ENCODE measurements at regions not wholly inside any gene's neighbourhood (a gene's known extent, or its start where the extent isn't known, plus 50 kb on each side); places are given as distances from the start of the nearest gene placed in this dataset.
"Not testable (repeated sequence)": the region's sequence is repeated elsewhere in the genome, so short reads cannot be mapped to it uniquely, and the experiment has no call there.

- TF ChIP-seq POLR2AphosphoS5 (IDR thresholded peaks at IDR 0.05) (no peak), EP300 (IDR thresholded peaks at IDR 0.05; ENCODE audit: low read depth) (no peak)
- DNase-seq: no peak
- in situ Hi-C loops (cut with MboI; ENCODE audit: low pct_ligation_motif_present in 1 of 4, low pct_unique_long_range_greater_than_20kb in 1 of 4, low sequenced_read_pairs in 3 of 4) (no loop called here), intact Hi-C loops (cut with DNase I; ENCODE audit: low total_unique reads) (no loop called here)
- Histone ChIP-seq H3K4me3 (no peak overlapping the region), H3K36me3 (no peaks in the 10 kb centered on the region), H3K27ac (no peak overlapping the region), H3K27me3 (no peaks in the 10 kb centered on the region), H3K9me3 (no peaks in the 10 kb centered on the region), H3K4me1 (no peaks in the 10 kb centered on the region)
- 29 to 44% methylated on average over 7 of the region's 7 CpGs for WGBS, 2 donors (ENCODE audit: low coverage in 1 of 2)
These were observed 1349.3 kb downstream of the GRIK2 start for GRCh38 chr6:102742754-102743356.

- WGBS, 2 donors (ENCODE audit: low coverage in 1 of 2): 16 to 19% methylated on average over 4 of the region's 4 CpGs
- Histone ChIP-seq H3K27ac (no peak overlapping the region), H3K4me1 (no peaks in the 10 kb centered on the region), H3K9me3 (no peaks in the 10 kb centered on the region), H3K4me3 (no peak overlapping the region), H3K36me3 (no peaks in the 10 kb centered on the region), H3K27me3 (no peaks in the 10 kb centered on the region)
- in situ Hi-C loops (cut with MboI; ENCODE audit: low pct_ligation_motif_present in 1 of 4, low pct_unique_long_range_greater_than_20kb in 1 of 4, low sequenced_read_pairs in 3 of 4): no loop called here
- no peak for DNase-seq
- intact Hi-C loops (cut with DNase I; ENCODE audit: low total_unique reads): no loop called here
- TF ChIP-seq POLR2A (IDR thresholded peaks at IDR 0.05) (no peak), POLR2AphosphoS5 (IDR thresholded peaks at IDR 0.05) (no peak), EP300 (IDR thresholded peaks at IDR 0.05; ENCODE audit: low read depth) (no peak), CTCF (IDR thresholded peaks at IDR 0.05) (no peak)
These were observed 1348.5 kb downstream of the GRIK2 start for GRCh38 chr6:102742028-102742427.

- 71% methylated on average over 1 to 2 of the region's 2 CpGs for WGBS, 2 donors (ENCODE audit: low coverage in 1 of 2)
- Histone ChIP-seq H3K4me1 (no peaks in the 10 kb centered on the region), H3K27ac (no peak overlapping the region), H3K27me3 (no peaks in the 10 kb centered on the region), H3K9me3 (no peaks in the 10 kb centered on the region), H3K36me3 (no peaks in the 10 kb centered on the region), H3K4me3 (no peak overlapping the region)
- no peak for DNase-seq
- in situ Hi-C loops (cut with MboI; ENCODE audit: low pct_ligation_motif_present in 1 of 4, low pct_unique_long_range_greater_than_20kb in 1 of 4, low sequenced_read_pairs in 3 of 4): no loop called here
- intact Hi-C loops (cut with DNase I; ENCODE audit: low total_unique reads): no loop called here
- no peak for TF ChIP-seq CTCF (IDR thresholded peaks at IDR 0.05)
- TF ChIP-seq POLR2AphosphoS5 (IDR thresholded peaks at IDR 0.05): no peak
- TF ChIP-seq EP300 (IDR thresholded peaks at IDR 0.05; ENCODE audit: low read depth): no peak
- TF ChIP-seq POLR2A (IDR thresholded peaks at IDR 0.05): no peak
These were observed 1343.4 kb downstream of the GRIK2 start for GRCh38 chr6:102736941-102737368.

GRCh38 chr6:102732898-102733297 is 1339.4 kb downstream of the GRIK2 start:
- Histone ChIP-seq H3K4me1 (no peaks in the 10 kb centered on the region), H3K9me3 (no peaks in the 10 kb centered on the region), H3K36me3 (no peaks in the 10 kb centered on the region), H3K4me3 (no peak overlapping the region), H3K27ac (no peak overlapping the region), H3K27me3 (no peaks in the 10 kb centered on the region)
- intact Hi-C loops (cut with DNase I; ENCODE audit: low total_unique reads): no loop called here
- 36 to 58% methylated on average over 3 of the region's 3 CpGs for WGBS, 2 donors (ENCODE audit: low coverage in 1 of 2)
- in situ Hi-C loops (cut with MboI; ENCODE audit: low pct_ligation_motif_present in 1 of 4, low pct_unique_long_range_greater_than_20kb in 1 of 4, low sequenced_read_pairs in 3 of 4): no loop called here
- no peak for TF ChIP-seq POLR2AphosphoS5 (IDR thresholded peaks at IDR 0.05)
- no peak for TF ChIP-seq EP300 (IDR thresholded peaks at IDR 0.05; ENCODE audit: low read depth)
- no peak for TF ChIP-seq CTCF (IDR thresholded peaks at IDR 0.05)
- no peak for TF ChIP-seq POLR2A (IDR thresholded peaks at IDR 0.05)
- no peak for DNase-seq

- H3K36me3 ChIP-seq; H3K27ac ChIP-seq; H3K9me3 ChIP-seq; H3K27me3 ChIP-seq; H3K4me3 ChIP-seq; intact Hi-C loops (cut with DNase I; ENCODE audit: low total_unique reads); H3K4me1 ChIP-seq; in situ Hi-C loops (cut with MboI; ENCODE audit: low pct_ligation_motif_present in 1 of 4, low pct_unique_long_range_greater_than_20kb in 1 of 4, low sequenced_read_pairs in 3 of 4); DNase-seq: not testable (repeated sequence)
- 92 to 93% methylated on average over 10 to 24 of the region's 24 CpGs for WGBS, 2 donors (ENCODE audit: low coverage in 1 of 2)
These were observed 1328.6 kb downstream of the GRIK2 start for GRCh38 chr6:102722086-102722485.
